ENCODE measurements at regions not wholly inside any gene's neighbourhood (a gene's known extent, or its start where the extent isn't known, plus 50 kb on each side); places are given as distances from the start of the nearest gene placed in this dataset.

DNA sequence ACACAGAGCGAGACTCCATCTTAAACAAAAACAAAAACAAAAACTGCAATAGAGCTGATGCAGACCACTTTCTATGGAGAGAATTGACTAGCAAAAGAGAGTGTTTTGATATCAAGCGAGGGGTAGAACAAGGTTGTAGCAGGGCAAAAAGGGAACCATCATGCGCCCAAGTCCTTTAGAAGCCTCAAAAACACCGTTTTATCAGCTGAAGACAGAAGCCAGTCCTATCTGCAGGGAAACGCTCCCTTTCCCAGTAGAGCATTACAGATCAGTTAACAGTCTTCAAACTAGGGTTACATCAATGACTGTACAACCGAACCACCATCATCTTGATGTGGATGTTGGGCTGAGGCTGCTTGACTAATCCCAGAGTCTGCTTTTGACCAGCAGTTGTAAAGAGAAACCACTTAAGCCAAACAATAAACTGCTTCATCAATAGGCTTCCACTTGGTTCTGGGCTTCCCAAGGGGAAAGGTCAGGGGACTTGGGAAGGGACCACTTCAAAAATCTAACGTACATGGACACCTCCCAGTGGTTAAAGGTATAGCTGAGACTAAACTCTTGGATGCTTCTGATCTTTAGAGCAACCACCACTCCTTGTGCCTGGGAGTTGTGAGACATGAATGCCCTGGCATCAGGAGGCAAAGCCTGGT, 59.6 kb upstream of the SPDEF start (continued):
- TF ChIP-seq, protein P1, sequence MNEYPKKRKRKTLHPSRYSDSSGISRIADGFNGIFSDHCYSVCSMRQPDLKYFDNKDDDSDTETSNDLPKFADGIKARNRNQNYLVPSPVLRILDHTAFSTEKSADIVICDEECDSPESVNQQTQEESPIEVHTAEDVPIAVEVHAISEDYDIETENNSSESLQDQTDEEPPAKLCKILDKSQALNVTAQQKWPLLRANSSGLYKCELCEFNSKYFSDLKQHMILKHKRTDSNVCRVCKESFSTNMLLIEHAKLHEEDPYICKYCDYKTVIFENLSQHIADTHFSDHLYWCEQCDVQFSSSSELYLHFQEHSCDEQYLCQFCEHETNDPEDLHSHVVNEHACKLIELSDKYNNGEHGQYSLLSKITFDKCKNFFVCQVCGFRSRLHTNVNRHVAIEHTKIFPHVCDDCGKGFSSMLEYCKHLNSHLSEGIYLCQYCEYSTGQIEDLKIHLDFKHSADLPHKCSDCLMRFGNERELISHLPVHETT (CRISPR knock-in tag; conservative IDR thresholded peaks at IDR 0.05 in 1 of 2, IDR thresholded peaks at IDR 0.05 in 1 of 2) = peak in 1 of 2 experiments; percentile 77; a peak in 2 of 4 replicates
- TF ChIP-seq RBM34 (IDR thresholded peaks at IDR 0.05; ENCODE audit: borderline replicate concordance, insufficient read depth, low read length) = no peak
- no peak for TF ChIP-seq ZNF224 (CRISPR knock-in tag; IDR thresholded peaks at IDR 0.05)
- no peak for TF ChIP-seq TOE1 (IDR thresholded peaks at IDR 0.05; ENCODE audit: borderline replicate concordance)
- TF ChIP-seq TOE1 (CRISPR knock-in tag; IDR thresholded peaks at IDR 0.05; ENCODE audit: borderline replicate concordance, low read depth) = no peak
- TF ChIP-seq ZNF561 (CRISPR knock-in tag; conservative IDR thresholded peaks at IDR 0.05) = no peak
- TF ChIP-seq FOXA1 (IDR thresholded peaks at IDR 0.05; ENCODE audit: borderline replicate concordance) = no peak
- TF ChIP-seq, protein P2, sequence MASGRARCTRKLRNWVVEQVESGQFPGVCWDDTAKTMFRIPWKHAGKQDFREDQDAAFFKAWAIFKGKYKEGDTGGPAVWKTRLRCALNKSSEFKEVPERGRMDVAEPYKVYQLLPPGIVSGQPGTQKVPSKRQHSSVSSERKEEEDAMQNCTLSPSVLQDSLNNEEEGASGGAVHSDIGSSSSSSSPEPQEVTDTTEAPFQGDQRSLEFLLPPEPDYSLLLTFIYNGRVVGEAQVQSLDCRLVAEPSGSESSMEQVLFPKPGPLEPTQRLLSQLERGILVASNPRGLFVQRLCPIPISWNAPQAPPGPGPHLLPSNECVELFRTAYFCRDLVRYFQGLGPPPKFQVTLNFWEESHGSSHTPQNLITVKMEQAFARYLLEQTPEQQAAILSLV (tag; IDR thresholded peaks at IDR 0.05) = no peak
- TF ChIP-seq JUNB (CRISPR knock-in tag; conservative IDR thresholded peaks at IDR 0.05) = no peak
- peak; percentile 63; the same call in 1 of the 2 replicates for TF ChIP-seq SMARCC2 (IDR thresholded peaks at IDR 0.05; ENCODE audit: low read depth)
- TF ChIP-seq YY1 (IDR thresholded peaks at IDR 0.05; ENCODE audit: borderline replicate concordance in 1 of 3, control insufficient read depth in 1 of 3, extremely low read depth in 1 of 3, insufficient read depth in 3 of 3, insufficient read length in 1 of 3, insufficient replicate concordance in 2 of 3, low read depth in 1 of 3, low read length in 2 of 3) = peak in 1 of 3 experiments; percentile 14
- no peak for TF ChIP-seq RUNX1 (IDR thresholded peaks at IDR 0.05; ENCODE audit: low read depth)
- TF ChIP-seq WHSC1 (IDR thresholded peaks at IDR 0.05; ENCODE audit: low read length) = no peak
- TF ChIP-seq JUND (IDR thresholded peaks at IDR 0.05; ENCODE audit: borderline replicate concordance, low read depth, low read length) = peak; percentile 62
- TF ChIP-seq JUND (tag; IDR thresholded peaks at IDR 0.05; ENCODE audit: borderline replicate concordance, low read depth, low read length) = peak; percentile 73; the same call in 1 of the 3 replicates
- no peak for TF ChIP-seq BRCA1 (IDR thresholded peaks at IDR 0.05)
- no peak for TF ChIP-seq BRCA1 (CRISPR knock-in tag; IDR thresholded peaks at IDR 0.05)
- no peak for TF ChIP-seq ZFPM2 (CRISPR knock-in tag; IDR thresholded peaks at IDR 0.05)
- TF ChIP-seq HDGF (IDR thresholded peaks at IDR 0.05) = peak; percentile 82; the same call in 1 of the 2 replicates
- TF ChIP-seq TRIM28 (IDR thresholded peaks at IDR 0.05) = 0 out of 2 replicates have a peak, but pooled peaks have one; percentile 20
- TF ChIP-seq PML (IDR thresholded peaks at IDR 0.05; ENCODE audit: low read length) = peak; percentile 44; the same call in 1 of the 2 replicates
- no peak for TF ChIP-seq ZFX (CRISPR knock-in tag; IDR thresholded peaks at IDR 0.05)
- TF ChIP-seq HDAC1 (IDR thresholded peaks at IDR 0.05) = peak in 1 of 2 experiments; percentile 46; a peak in 1 of 4 replicates
- TF ChIP-seq, protein P3, sequence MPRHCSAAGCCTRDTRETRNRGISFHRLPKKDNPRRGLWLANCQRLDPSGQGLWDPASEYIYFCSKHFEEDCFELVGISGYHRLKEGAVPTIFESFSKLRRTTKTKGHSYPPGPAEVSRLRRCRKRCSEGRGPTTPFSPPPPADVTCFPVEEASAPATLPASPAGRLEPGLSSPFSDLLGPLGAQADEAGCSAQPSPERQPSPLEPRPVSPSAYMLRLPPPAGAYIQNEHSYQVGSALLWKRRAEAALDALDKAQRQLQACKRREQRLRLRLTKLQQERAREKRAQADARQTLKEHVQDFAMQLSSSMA (CRISPR knock-in tag; IDR thresholded peaks at IDR 0.05) = no peak
- no peak for TF ChIP-seq ZNF583 (CRISPR knock-in tag; IDR thresholded peaks at IDR 0.05)
- TF ChIP-seq ZZZ3 (IDR thresholded peaks at IDR 0.05) = no peak
- TF ChIP-seq RFX5 (IDR thresholded peaks at IDR 0.05; ENCODE audit: low read depth, low read length) = no peak
- TF ChIP-seq BCOR (IDR thresholded peaks at IDR 0.05) = peak; percentile 5; the same call in 1 of the 2 replicates
- TF ChIP-seq ZNF766 (CRISPR knock-in tag; conservative IDR thresholded peaks at IDR 0.05) = peak; percentile 90; the same call in 1 of the 2 replicates
